HCT116 (cell line): ENCODE measurements at regions not wholly inside any gene's neighbourhood (a gene's known extent, or its start where the extent isn't known, plus 50 kb on each side); places are given as distances from the start of the nearest gene placed in this dataset.

Experiments used
- ATAC-seq: fragments of 200-7000 bp; cut with Tn5 transposase; 2 replicates; pipeline ENCODE4 v1.9.1; 2020; ENCODE audit warnings: mild to moderate bottlenecking, moderate library complexity
- BruUV-seq: library from RNA; stranded (reverse); fragments of 400-500 nt; replicated peaks from 2 replicates; lab custom pipeline; 2021; lab: Mats Ljungman, UMichigan
- CTCF ChIA-PET: fragments of 300-600 bp; sonication (Branson Sonifier 250); formaldehyde crosslinking; loops from one replicate; lab custom pipeline; 2021; ENCODE audit warnings: antibody characterized with exemption; lab: Charles Lee
- POLR2A ChIA-PET: fragments of 300-600, 350-600 bp; sonication (Branson Sonifier 250); formaldehyde crosslinking; loops from one replicate; lab custom pipeline; 2021; ENCODE audit warnings: antibody characterized with exemption; lab: Charles Lee
- RAD21 ChIA-PET, 2 experiments: fragments of 300-600 bp; sonication (Branson Sonifier 250); formaldehyde crosslinking; loops; one replicate each; lab custom pipeline; 2023; ENCODE audit warnings: low total read pairs in 2 of 2; ENCODE audit not compliant: uncharacterized antibody in 2 of 2, unreplicated experiment in 2 of 2, low non-redundant PET in 1 of 2; lab: Charles Lee
- DNase-seq: peaks from one replicate; pipeline ENCODE4 v3.0.0-alpha.2; 2010; ENCODE audit warnings: low read depth, low spot score
- H2AFZ ChIP-seq: fragments of 200-600 bp; shearing (Covaris generic), sonication (generic); 2 replicates; pipeline ENCODE4 v1.6.1; 2017; ENCODE audit warnings: low read depth, mixed run types, mixed read lengths, antibody characterized with exemption, low read length; ENCODE audit not compliant: poor library complexity, severe bottlenecking
- H3K27ac ChIP-seq: 2 replicates; pipeline ENCODE4 v1.5.1; 2012; ENCODE audit warnings: low read depth, low read length
- H3K27me3 ChIP-seq: fragments of 200-600 bp; sonication (generic); 2 replicates; pipeline ENCODE4 v1.6.1; 2016; ENCODE audit warnings: mixed run types, low read length, mixed read lengths; ENCODE audit not compliant: insufficient read depth
- H3K36me3 ChIP-seq, 2 experiments: fragments of 200-500 bp in 1 of 2; fragments of 200-600 bp in 1 of 2; sonication (Bioruptor generic) in 1 of 2; sonication (generic) in 1 of 2; 2 replicates each; pipeline versions ENCODE4 v1.5.1 to v1.6.1; 2014 to 2016; ENCODE audit warnings: low read length in 2 of 2, inconsistent platforms in 1 of 2, mixed read lengths in 1 of 2, mixed run types in 1 of 2; ENCODE audit not compliant: insufficient read depth in 2 of 2, control insufficient read depth in 1 of 2
- H3K4me1 ChIP-seq, 2 experiments: fragments of 200-600 bp in 1 of 2; sonication (generic) in 1 of 2; 2 replicates each; pipeline versions ENCODE4 v1.5.1 to v1.6.1; 2012 to 2017; ENCODE audit warnings: low read length in 2 of 2, inconsistent platforms in 1 of 2, mild to moderate bottlenecking in 1 of 2, mixed read lengths in 1 of 2, mixed run types in 1 of 2, moderate library complexity in 1 of 2; ENCODE audit not compliant: insufficient read depth in 2 of 2, control insufficient read depth in 1 of 2
- H3K4me2 ChIP-seq: fragments of 200-600 bp; sonication (generic); 2 replicates; pipeline ENCODE4 v1.6.1; 2017; ENCODE audit warnings: mixed run types, low read length, mixed read lengths
- H3K4me3 ChIP-seq, 2 experiments: fragments of 200-600 bp in 1 of 2; sonication (generic) in 1 of 2; replicated peaks in 1 of 2; 2 replicates each; pipeline ENCODE4 v1.5.1; 2011 to 2016; ENCODE audit warnings: low read length in 2 of 2, control low read depth in 1 of 2, low read depth in 1 of 2, mild to moderate bottlenecking in 1 of 2, mixed read lengths in 1 of 2, mixed run types in 1 of 2
- H3K79me2 ChIP-seq: fragments of 200-600 bp; sonication (generic); 2 replicates; pipeline ENCODE4 v1.6.1; 2017; ENCODE audit warnings: mild to moderate bottlenecking, mixed run types, low read length, moderate library complexity, mixed read lengths; ENCODE audit not compliant: insufficient read depth
- H3K9ac ChIP-seq: fragments of 200-600 bp; sonication (generic); 2 replicates; pipeline ENCODE4 v1.6.1; 2016; ENCODE audit warnings: low read length, mixed read lengths
- H3K9me2 ChIP-seq: fragments of 200-600 bp; sonication (generic), shearing (Covaris generic); 2 replicates; pipeline ENCODE4 v1.6.1; 2017; ENCODE audit warnings: mixed run types, mild to moderate bottlenecking, moderate library complexity; ENCODE audit not compliant: insufficient read depth
- H3K9me3 ChIP-seq, 2 experiments: fragments of 200-500 bp in 1 of 2; fragments of 200-600 bp in 1 of 2; sonication (Bioruptor generic) in 1 of 2; sonication (generic) in 1 of 2; 2 replicates each; pipeline ENCODE4 v1.6.1; 2014 to 2017; ENCODE audit warnings: low read length in 2 of 2, mixed read lengths in 2 of 2, inconsistent platforms in 1 of 2, low read depth in 1 of 2, mild to moderate bottlenecking in 1 of 2, mixed run types in 1 of 2, moderate library complexity in 1 of 2; ENCODE audit not compliant: control insufficient read depth in 1 of 2, insufficient read depth in 1 of 2
- H4K20me1 ChIP-seq: fragments of 200-600 bp; sonication (generic), shearing (Covaris generic); 2 replicates; pipeline ENCODE4 v1.6.1; 2017; ENCODE audit warnings: mixed run types, mild to moderate bottlenecking, moderate library complexity; ENCODE audit not compliant: insufficient read depth
- CEBPB ChIP-seq: IDR thresholded peaks from 2 replicates; pipeline ENCODE4 v1.6.1; 2012; ENCODE audit warnings: low read depth
- EGR1 ChIP-seq: IDR thresholded peaks from 2 replicates; pipeline ENCODE4 v1.6.1; 2012; ENCODE audit warnings: low read depth
- ELF1 ChIP-seq: IDR thresholded peaks from 2 replicates; pipeline ENCODE4 v1.6.1; 2012; ENCODE audit warnings: low read depth, borderline replicate concordance
- EZH2 ChIP-seq: fragments of 200-600 bp; sonication (generic); IDR thresholded peaks from 2 replicates; pipeline ENCODE4 v1.6.1; 2017; ENCODE audit warnings: antibody characterized with exemption, mixed run types
- FOSL1 ChIP-seq: IDR thresholded peaks from 2 replicates; pipeline ENCODE4 v1.6.1; 2012; ENCODE audit warnings: low read depth
- JUND ChIP-seq: IDR thresholded peaks from 2 replicates; pipeline ENCODE4 v1.6.1; 2012
- POLR2AphosphoS5 ChIP-seq: IDR thresholded peaks from 2 replicates; pipeline ENCODE4 v1.6.1; 2011; ENCODE audit warnings: mild to moderate bottlenecking, low read depth, low read length, moderate library complexity
- RAD21 ChIP-seq: IDR thresholded peaks from 2 replicates; pipeline ENCODE4 v1.6.1; 2012; ENCODE audit warnings: low read depth, mild to moderate bottlenecking
- SP1 ChIP-seq: IDR thresholded peaks from 2 replicates; pipeline ENCODE4 v1.6.1; 2012; ENCODE audit warnings: low read depth
- YY1 ChIP-seq: IDR thresholded peaks from 2 replicates; pipeline ENCODE4 v1.6.1; 2011; ENCODE audit warnings: low read length, low read depth, moderate library complexity, mild to moderate bottlenecking; ENCODE audit not compliant: insufficient replicate concordance; ENCODE audit errors: extremely low read depth
- ZFX ChIP-seq: fragments of 450-650 bp; IDR thresholded peaks from 2 replicates; pipeline ENCODE4 v1.6.1; 2017
- intact Hi-C: fragments of 100-400 bp; cut with micrococcal nuclease; formaldehyde crosslinking; loops from 2 replicates; pipeline ENCODE4 v1.10.0; 2022
- TF ChIP-seq, protein P1 (sequence below): IDR thresholded peaks from 2 replicates; pipeline ENCODE4 v1.6.1; 2012
- TF ChIP-seq, protein P2 (sequence below): IDR thresholded peaks from 2 replicates; pipeline ENCODE4 v1.6.1; 2011; ENCODE audit warnings: mild to moderate bottlenecking, low read length, moderate library complexity; ENCODE audit not compliant: insufficient replicate concordance; ENCODE audit errors: extremely low read depth
- TF ChIP-seq, protein P3 (sequence below): IDR thresholded peaks from 2 replicates; pipeline ENCODE4 v1.6.1; 2012; ENCODE audit warnings: low read depth
- TF ChIP-seq, protein P4 (sequence below): IDR thresholded peaks from 2 replicates; pipeline ENCODE4 v1.6.1; 2012

DNA sequence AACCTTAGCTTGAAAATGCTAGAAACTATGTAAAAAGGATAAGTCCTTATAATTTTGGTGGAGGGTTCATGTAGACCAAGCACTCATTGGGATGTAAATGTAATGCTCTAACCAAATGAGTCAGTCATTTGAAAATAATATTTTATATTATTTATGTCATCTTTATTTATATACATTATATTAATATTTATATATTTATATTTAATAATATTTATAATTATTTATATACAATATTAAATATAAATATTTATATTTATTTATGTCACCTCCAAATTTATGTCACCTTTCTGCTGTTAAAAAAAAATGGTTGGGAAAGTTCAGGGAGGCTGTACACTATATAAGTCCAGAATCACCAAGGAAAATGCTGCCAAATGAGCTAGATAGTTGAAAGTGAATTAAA is 254.3 kb downstream of the FIGN start:
- ChIA-PET POLR2A (no interaction called here), RAD21 (no interaction called here), CTCF (no interaction called here)
- H3K27ac ChIP-seq = no peak overlapping the region
- no peak overlapping the region for H2AFZ ChIP-seq
- no peaks in the 10 kb centered on the region for H3K4me1 ChIP-seq
- no peaks in the 10 kb centered on the region for H3K36me3 ChIP-seq
- H3K79me2 ChIP-seq = no peaks in the 10 kb centered on the region
- TF ChIP-seq EGR1 (no peak), JUND (no peak), YY1 (no peak)
- TF ChIP-seq, protein P1, sequence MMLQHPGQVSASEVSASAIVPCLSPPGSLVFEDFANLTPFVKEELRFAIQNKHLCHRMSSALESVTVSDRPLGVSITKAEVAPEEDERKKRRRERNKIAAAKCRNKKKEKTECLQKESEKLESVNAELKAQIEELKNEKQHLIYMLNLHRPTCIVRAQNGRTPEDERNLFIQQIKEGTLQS = no peak
- no peak overlapping the region for H3K4me3 ChIP-seq
- DNase-seq = no peak
- no TSS peak for BruUV-seq
- H3K4me2 ChIP-seq = no peak overlapping the region
- peaks cover 25% of the 10 kb centered on the region; the same call in 1 of the 2 replicates for H3K27me3 ChIP-seq
- ATAC-seq = no peak
- no peaks in the 10 kb centered on the region for H3K9me3 ChIP-seq
- H3K9me2 ChIP-seq = no peaks in the 10 kb centered on the region
- H4K20me1 ChIP-seq = no peaks in the 10 kb centered on the region
- no peak overlapping the region for H3K9ac ChIP-seq
- intact Hi-C loops = no loop called here

DNA sequence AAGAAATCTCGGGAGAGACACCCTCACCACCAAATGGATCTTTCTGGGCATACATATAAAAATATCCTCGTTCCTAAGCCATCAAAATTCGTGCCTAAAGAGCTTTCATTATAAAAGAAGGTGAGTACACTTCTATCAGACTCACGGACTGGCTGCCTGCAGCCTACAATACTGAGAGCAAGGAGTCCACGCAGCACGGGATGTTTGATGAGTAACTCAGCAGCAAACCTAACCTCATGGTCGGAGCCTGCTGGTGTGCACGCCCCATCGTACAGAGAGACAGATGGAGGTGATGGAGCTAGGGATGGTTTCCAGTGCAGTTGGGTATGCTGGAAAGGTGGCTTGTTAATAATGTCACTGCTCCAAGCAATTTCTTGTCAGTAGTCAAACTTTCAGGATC is 256.2 kb downstream of the FIGN start:
- RAD21 ChIA-PET = no interaction called here
- no peaks in the 10 kb centered on the region for H3K4me1 ChIP-seq
- no peak overlapping the region for H3K27ac ChIP-seq
- H3K27me3 ChIP-seq = peaks cover 33% of the 10 kb centered on the region; the same call in 1 of the 2 replicates
- no peaks in the 10 kb centered on the region for H3K79me2 ChIP-seq
- intact Hi-C loops = no loop called here
- no peaks in the 10 kb centered on the region for H3K36me3 ChIP-seq
- no peak overlapping the region for H3K4me3 ChIP-seq
- no peaks in the 10 kb centered on the region for H4K20me1 ChIP-seq
- POLR2A ChIA-PET = no interaction called here
- ATAC-seq (no peak), DNase-seq (no peak)
- no peaks in the 10 kb centered on the region for H3K9me3 ChIP-seq
- no peak overlapping the region for H3K9ac ChIP-seq
- no peak for TF ChIP-seq ELF1
- TF ChIP-seq, protein P2, sequence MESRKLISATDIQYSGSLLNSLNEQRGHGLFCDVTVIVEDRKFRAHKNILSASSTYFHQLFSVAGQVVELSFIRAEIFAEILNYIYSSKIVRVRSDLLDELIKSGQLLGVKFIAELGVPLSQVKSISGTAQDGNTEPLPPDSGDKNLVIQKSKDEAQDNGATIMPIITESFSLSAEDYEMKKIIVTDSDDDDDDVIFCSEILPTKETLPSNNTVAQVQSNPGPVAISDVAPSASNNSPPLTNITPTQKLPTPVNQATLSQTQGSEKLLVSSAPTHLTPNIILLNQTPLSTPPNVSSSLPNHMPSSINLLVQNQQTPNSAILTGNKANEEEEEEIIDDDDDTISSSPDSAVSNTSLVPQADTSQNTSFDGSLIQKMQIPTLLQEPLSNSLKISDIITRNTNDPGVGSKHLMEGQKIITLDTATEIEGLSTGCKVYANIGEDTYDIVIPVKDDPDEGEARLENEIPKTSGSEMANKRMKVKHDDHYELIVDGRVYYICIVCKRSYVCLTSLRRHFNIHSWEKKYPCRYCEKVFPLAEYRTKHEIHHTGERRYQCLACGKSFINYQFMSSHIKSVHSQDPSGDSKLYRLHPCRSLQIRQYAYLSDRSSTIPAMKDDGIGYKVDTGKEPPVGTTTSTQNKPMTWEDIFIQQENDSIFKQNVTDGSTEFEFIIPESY = no peak
- TF ChIP-seq, protein P3, sequence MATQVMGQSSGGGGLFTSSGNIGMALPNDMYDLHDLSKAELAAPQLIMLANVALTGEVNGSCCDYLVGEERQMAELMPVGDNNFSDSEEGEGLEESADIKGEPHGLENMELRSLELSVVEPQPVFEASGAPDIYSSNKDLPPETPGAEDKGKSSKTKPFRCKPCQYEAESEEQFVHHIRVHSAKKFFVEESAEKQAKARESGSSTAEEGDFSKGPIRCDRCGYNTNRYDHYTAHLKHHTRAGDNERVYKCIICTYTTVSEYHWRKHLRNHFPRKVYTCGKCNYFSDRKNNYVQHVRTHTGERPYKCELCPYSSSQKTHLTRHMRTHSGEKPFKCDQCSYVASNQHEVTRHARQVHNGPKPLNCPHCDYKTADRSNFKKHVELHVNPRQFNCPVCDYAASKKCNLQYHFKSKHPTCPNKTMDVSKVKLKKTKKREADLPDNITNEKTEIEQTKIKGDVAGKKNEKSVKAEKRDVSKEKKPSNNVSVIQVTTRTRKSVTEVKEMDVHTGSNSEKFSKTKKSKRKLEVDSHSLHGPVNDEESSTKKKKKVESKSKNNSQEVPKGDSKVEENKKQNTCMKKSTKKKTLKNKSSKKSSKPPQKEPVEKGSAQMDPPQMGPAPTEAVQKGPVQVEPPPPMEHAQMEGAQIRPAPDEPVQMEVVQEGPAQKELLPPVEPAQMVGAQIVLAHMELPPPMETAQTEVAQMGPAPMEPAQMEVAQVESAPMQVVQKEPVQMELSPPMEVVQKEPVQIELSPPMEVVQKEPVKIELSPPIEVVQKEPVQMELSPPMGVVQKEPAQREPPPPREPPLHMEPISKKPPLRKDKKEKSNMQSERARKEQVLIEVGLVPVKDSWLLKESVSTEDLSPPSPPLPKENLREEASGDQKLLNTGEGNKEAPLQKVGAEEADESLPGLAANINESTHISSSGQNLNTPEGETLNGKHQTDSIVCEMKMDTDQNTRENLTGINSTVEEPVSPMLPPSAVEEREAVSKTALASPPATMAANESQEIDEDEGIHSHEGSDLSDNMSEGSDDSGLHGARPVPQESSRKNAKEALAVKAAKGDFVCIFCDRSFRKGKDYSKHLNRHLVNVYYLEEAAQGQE = no peak
- TF ChIP-seq, protein P1 = no peak
- TF ChIP-seq ZFX = no peak
- no peak for TF ChIP-seq POLR2AphosphoS5
- TF ChIP-seq EZH2 = no peak
- no peak for TF ChIP-seq CEBPB
- no peak for TF ChIP-seq YY1
- TF ChIP-seq JUND = no peak
- TF ChIP-seq, protein P4, sequence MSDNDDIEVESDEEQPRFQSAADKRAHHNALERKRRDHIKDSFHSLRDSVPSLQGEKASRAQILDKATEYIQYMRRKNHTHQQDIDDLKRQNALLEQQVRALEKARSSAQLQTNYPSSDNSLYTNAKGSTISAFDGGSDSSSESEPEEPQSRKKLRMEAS = no peak
- no peak for TF ChIP-seq RAD21
- no peak for TF ChIP-seq FOSL1
- TF ChIP-seq EGR1 = no peak
- no peak for TF ChIP-seq SP1
- H3K9me2 ChIP-seq = no peaks in the 10 kb centered on the region
- BruUV-seq = no TSS peak
- no peak overlapping the region for H2AFZ ChIP-seq
- H3K4me2 ChIP-seq = no peak overlapping the region
- CTCF ChIA-PET = no interaction called here
